GM18505 (cell line): ENCODE measurements at regions not wholly inside any gene's neighbourhood (a gene's known extent, or its start where the extent isn't known, plus 50 kb on each side); places are given as distances from the start of the nearest gene placed in this dataset.

Experiments used
- ATAC-seq: cut with Tn5 transposase; IDR thresholded peaks from one replicate; pipeline ENCODE4 v1.9.1; 2021; ENCODE audit not compliant: unreplicated experiment
- POLR2A ChIP-seq: IDR thresholded peaks from 4 replicates; pipeline ENCODE4 v1.6.1; 2011; ENCODE audit warnings: borderline replicate concordance; ENCODE audit not compliant: insufficient read depth, insufficient read length; ENCODE audit errors: extremely low read depth

DNA sequence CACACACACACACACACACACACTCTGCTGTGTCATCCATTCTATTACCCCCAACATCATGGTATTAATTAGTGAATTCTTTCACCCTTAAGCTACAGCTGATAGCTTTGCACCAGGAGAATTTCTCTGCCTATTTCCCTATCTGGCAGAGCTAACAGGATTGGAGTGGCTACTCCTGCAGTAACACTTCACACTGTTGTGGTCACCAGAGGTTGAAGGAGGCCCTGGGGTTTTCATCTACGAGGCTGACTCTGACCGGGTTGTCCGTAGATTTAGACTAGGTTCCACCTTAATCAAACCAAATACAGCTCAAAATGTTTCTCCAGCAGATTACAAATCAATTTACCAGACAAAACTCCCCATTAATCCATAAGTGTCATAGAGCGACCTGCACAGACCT lies 69.2 kb upstream of the RIPOR2 start:
- no peak for ATAC-seq
- TF ChIP-seq POLR2A: no peak

DNA sequence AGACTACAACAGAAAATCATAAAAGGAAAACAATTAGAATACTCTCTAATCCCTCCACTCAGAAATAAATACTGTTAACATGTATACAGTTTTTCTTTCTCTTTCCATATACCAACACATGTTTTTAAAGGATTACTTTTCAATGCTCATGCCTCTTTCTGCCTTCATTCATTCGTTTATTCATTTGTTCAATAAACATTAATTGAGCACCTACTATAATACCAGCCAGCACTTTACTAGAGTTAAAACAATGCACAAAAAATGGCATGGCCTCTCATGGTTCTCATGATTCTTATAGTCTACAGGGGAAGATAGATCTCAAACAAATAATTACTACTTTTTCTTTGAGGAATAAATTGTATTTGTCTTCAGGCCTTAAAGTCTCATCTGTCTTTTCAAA lies 70.3 kb upstream of the RIPOR2 start:
- no peak for ATAC-seq
- no peak for TF ChIP-seq POLR2A

DNA sequence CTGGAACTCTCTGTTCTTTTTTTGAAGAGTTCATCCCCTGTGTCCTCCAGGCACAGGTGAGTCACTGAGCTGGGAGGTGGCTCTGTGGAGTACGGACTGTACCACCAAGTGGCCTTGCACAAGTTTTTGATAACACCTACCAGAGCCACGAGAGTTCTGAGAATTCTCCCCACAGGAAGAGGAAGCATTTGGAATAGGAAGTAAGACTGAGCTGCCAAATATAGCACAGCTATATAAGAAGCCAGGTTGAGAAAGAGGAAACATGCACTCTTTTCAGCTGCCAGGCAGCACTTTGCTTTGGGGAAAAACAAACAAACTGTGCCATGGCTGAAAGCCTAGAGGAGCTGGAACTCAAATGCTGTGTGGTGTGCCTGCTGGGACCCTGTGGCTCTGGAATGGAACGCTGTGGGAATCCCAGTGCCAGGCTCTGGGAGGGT lies 70.8 kb upstream of the RIPOR2 start:
- no peak for TF ChIP-seq POLR2A
- ATAC-seq: no peak

DNA sequence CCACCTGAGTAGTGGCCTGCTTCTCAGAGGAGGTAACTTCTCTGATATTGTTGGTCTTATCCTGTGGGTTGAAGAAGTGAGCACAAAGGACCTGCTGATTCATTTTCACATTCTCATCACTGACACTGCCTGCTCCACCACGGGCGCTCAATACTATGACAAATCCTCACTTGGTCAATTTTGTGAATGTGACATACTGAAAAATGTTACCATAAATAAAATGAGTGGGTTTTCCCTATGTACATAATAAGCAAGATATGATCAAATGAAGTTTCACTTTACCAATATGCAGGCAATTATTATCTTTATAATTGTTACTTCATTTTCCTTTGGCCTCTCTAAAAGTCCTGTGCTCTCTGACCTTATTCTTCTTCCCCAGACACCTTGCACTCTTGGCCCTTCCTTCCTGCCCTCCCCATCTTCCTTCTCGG lies 71.5 kb upstream of the RIPOR2 start:
- ATAC-seq: peak; percentile 70
- TF ChIP-seq POLR2A: no peak

DNA sequence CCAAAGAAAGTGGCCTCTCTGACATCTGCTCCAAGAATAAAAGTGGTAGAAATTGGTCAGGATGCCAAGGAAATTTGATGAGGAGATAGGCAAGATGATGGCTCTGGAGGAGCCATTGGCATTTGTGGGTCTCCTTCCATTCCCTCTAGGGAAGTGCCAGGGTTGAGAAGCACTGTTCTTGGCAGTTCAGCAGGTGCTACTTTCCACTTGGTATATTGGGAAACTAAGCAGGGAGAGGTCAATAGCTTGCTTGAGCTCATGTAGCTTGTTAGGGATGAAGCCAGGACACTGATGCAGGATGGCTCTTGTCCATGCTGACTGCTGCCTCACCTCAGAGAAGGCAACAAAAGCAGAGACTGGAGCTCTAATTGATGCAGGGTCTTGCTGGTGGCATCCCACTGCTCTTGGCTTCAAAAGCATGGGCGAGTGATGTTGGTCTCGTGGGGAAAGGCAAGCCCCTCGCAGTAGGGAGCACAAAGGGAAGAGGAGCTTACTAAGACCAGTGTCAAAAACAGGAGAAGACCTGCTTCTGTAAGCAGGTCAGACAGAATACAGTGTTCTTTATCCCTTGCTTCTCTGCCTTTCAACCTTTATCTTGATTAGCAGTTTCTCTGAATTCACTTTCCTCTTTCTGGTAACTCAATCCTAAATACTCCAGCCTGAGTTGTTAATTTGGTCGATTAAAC lies 73.1 kb upstream of the RIPOR2 start:
- ATAC-seq: no peak

DNA sequence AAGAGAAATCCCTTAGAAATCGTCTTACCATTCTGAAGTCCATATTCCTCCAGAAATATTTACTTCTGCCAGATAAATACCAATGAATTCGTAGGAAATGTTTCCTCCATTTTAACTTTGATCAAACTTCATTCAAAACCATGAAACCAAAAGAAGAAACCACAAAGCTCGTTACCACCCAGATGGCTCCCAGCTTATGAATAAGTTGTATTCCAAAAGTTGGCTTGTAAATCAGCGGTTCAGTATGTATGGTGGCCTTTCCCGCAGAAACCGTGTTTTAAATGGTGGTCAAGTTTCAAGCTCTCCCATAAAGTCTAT lies 73.6 kb upstream of the RIPOR2 start:
- ATAC-seq: no peak
- TF ChIP-seq POLR2A: no peak

More for the DNA sequence above, 73.1 kb upstream of the RIPOR2 start:
- no peak for TF ChIP-seq POLR2A

DNA sequence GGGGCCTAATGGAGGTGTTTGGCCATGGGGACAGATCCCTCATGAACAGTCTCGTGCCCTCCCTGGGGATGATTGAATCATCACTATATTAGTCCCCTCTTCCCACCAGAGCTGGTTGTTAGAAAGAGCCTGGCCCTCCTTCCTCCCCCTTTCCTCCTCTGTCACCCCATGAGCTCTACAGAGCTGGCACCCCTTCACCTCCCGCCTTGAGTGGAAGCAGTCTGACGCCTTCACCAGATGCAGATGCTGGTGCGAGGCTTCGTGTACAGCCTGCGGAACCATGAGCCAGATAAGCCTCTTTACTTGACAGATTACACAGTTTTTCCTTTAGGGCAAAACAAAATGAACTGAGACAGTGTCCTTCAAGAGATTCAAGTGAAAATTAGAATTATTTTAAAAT lies 74.4 kb upstream of the RIPOR2 start:
- no peak for ATAC-seq
- TF ChIP-seq POLR2A: no peak

DNA sequence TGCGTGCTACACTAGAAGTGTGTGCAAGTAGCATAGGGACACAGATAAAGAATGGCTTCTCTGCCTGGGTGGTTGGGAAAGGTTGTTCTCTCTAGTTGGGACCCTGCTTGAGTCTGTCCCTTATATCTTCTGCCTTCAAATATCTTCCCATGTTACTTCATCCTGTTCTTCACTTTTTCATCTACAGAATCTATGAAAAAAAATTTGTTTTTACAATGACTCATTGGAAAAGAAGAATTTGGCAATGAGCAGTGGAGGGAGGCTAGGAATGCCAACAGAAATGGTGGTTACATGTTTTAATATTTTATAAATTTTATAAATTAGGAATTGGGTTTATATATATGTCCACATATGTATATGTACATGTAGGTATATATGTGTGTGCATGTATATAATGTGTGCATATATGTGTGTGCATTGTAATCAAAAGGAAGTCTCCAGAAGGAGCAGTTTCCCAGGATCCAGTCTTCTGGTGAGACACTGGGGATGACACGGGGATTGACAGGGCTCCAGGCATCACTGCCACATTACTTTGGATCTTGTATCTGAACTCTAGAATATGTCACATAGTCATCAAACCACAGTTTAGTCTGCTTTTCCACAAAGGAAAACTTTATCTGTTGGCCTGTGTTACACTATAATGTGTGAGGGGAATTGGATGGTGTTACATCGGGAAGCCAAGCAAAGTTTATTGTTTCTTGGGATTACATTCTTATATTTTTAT lies 75.3 kb upstream of the RIPOR2 start:
- ATAC-seq: no peak
- no peak for TF ChIP-seq POLR2A

DNA sequence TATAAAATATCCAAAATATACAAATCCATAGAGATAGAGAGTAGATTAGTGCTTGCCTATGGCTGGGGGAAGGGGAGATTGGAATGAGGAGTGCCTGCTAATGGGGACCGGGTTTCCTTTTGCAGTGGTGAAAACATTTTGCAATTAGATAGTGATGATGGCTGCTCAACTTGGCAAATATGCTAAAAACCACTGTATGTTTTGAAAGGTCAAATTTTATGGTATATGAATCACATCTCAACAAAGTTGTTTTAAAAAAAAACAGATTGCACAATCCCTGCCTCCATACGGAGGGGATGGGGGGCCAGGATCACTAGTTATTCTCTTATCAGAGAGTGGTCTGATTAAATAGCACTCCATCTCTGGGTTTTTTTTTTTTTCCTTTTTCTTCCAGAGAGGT lies 76.9 kb upstream of the RIPOR2 start:
- ATAC-seq: no peak
- no peak for TF ChIP-seq POLR2A

DNA sequence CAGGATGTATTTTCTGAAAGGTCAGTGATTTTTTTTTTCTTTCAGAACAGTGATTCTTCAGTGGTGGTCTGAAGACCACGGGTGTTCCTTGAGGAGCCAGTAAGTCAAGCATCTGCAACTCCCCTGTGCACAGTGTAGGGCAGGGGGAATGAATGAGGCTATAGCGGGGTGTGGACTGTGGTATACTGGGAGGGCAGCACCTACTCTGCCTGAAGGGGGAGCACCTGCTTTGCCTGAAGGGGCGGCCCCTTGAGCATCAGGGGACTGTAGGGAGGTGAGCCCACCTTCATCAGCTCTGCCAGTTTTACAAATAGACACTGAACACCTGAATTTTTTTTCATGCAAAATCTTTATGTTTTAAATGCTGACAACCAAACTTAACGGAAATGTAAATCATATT lies 77.5 kb upstream of the RIPOR2 start:
- TF ChIP-seq POLR2A: no peak
- ATAC-seq: no peak

DNA sequence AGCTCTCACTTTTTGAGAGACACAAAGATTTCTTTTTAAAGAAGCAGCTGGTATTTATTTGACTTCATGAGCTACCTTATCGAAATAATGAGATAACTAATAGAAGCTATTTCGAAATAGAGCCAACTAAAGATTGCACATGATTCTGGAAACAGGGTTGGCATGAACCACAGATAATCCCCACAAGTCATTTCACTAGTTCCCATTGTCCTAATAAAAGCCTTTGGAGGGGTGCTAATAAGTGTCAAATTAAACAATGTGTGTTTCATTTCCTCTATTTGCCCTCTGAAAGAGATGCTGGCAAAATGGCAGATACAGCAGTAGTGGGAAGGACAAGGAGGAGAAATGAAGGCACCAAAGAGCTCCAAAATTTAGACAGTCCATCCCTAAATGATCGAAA lies 78.6 kb upstream of the RIPOR2 start:
- ATAC-seq: no peak
- no peak for TF ChIP-seq POLR2A

DNA sequence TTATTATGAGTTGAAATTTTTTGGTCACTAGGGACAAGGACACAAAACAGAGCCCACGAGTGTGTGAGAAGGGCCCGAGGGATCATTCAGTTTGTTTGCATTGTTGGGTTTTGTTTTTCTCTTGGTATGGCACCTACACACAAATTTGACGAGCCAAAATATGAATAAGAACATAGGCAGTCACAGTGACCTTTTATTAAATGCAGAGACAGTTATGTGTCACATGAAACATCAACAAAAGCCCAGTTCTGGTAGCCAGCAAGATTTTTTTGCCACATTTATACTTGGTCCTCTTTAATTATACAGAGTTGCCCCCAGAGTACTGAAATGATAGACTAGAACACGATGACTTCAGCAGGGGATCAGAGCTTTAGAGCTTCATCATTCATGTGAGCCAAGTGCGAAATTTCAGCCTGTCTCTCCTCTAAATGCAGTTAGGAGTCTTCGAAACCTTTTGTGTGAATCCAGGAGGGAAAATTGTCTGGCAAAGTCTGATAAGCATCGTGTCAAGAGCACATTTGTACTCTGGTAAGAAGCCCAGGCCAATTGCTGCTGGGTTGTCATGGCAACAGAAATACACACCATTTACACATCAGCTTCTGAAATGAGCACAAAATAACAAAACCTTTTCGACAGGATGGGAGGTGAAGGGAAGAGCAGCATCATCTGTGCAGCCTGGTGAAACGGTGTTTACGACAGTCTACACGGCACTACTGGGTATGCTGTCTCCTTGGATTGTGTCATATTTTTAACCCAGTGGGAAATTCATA lies 79.2 kb upstream of the RIPOR2 start:
- no peak for ATAC-seq
- TF ChIP-seq POLR2A: no peak

DNA sequence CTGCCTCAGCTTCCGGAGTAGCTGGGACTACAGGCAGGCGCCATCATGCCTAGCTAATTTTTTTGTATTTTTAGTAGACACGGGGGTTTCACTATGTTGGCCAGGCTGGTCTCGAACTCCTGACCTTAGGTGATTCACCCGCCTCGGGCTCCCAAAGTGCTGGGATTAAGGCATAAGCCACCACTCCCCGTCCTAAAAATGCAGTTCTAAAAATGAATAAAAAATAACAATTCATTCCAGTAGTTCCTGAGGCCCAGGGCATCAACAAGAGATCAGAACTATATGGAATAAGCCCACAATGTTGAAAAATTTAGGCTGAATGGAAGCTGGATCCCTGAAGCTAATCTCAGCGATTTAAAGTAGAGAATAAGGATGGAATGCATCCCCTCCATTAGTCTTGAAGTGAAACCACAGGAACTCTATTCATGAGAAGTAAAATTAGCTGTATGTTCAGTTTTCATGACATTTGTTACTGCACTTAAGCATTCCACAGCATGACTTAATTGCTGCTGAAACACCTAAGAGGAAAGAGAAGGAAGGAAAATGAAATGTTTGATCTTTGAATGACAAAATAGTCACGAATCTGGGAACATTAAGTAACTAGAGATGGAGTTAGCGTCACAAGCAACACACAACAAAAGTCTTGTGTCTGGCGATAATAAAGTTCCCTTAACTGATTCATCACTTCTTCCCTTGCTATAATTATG lies 80.4 kb upstream of the RIPOR2 start:
- TF ChIP-seq POLR2A: no peak
- ATAC-seq: no peak
